RWPE1 (cell line): ENCODE measurements at regions not wholly inside any gene's neighbourhood (a gene's known extent, or its start where the extent isn't known, plus 50 kb on each side); places are given as distances from the start of the nearest gene placed in this dataset.

Source experiments
- CTCF ChIA-PET: fragments of 350-600 bp; sonication (Branson Sonifier 250); formaldehyde crosslinking; extraction: SDS; loops from one replicate; lab custom pipeline; 2021; lab: Yijun Ruan, JAX
- POLR2A ChIA-PET: fragments of 400-600 bp; formaldehyde crosslinking; extraction: SDS; loops from one replicate; lab custom pipeline; 2020; ENCODE audit warnings: antibody characterized with exemption; ENCODE audit not compliant: low non-redundant PET; lab: Yijun Ruan, JAX
- DNase-seq: peaks from one replicate; pipeline ENCODE4 v3.0.0; 2012; ENCODE audit warnings: low spot score
- H3K27ac ChIP-seq: fragments of 450-650 bp; 2 replicates; pipeline ENCODE4 v1.5.1; 2017
- CTCF ChIP-seq: fragments of 450-650 bp; conservative IDR thresholded peaks from 2 replicates; pipeline ENCODE4 v1.5.1; 2017; ENCODE audit warnings: low read depth, mild to moderate bottlenecking

- no peak for DNase-seq
- no peak for TF ChIP-seq CTCF
- CTCF ChIA-PET, result no interaction called here
- H3K27ac ChIP-seq, result no peak overlapping the region
- POLR2A ChIA-PET, result no interaction called here
These were observed 513.7 kb upstream of the ID2 start for GRCh38 chr2:8168022-8168717.

GRCh38 chr2:8168876-8169424, 512.9 kb upstream of the ID2 start:
- ChIA-PET CTCF (no interaction called here), POLR2A (no interaction called here)
- TF ChIP-seq CTCF, result no peak
- H3K27ac ChIP-seq, result no peak overlapping the region
- DNase-seq, result no peak

GRCh38 chr2:8169443-8169842, 512.4 kb upstream of the ID2 start:
- CTCF ChIA-PET, result interaction anchor here (0.7 kb wide), 1 partner anchor 412 kb away, joined by 3 read pairs; no protein-coding TSS in a partner anchor
- no peak for TF ChIP-seq CTCF

DNA sequence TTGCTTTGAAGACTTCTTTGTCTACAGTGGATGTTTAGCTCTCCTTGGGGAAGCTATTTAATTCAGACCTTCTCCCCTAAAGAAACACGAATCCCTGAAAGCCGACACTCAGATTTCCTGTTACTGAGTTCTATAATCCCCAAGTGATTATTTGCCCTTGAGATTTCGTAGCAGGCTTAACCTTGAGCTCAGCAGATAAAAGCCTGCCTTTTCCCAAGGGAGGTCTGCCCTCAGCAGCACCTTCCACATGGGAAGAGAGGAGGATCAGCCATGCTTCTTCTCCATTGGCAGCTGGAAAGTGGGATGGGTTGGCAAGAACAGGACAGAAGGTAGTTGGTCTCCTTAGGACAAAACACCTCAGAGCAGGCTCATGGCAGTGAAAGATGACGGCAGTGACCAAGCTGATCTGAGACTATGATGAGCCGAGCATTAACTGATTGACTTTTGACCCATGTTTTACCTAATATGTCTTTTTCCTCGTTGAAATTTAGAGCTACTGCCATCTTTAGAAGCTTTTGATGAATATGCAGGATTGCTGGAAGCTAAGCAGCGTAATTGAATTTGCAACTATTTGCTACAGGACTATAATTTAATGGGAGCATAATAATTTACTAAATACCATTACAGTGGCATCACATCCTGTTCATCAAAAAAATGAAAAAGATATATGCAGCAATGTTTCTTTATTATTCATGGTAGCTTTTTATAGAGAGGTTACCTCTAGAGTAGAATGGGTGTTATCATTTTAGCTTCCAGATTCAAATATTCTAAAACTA, 511.1 kb upstream of the ID2 start:
- CTCF ChIA-PET, result no interaction called here

More at GRCh38 chr2:8169443-8169842, 512.4 kb upstream of the ID2 start:
- DNase-seq, result no peak
- H3K27ac ChIP-seq, result no peak overlapping the region
- POLR2A ChIA-PET, result no interaction called here

GRCh38 chr2:8171608-8172007, 510.2 kb upstream of the ID2 start:
- no peak for TF ChIP-seq CTCF
- no peak for DNase-seq
- ChIA-PET CTCF (no interaction called here), POLR2A (no interaction called here)
- no peak overlapping the region for H3K27ac ChIP-seq

More for the DNA sequence above, 511.1 kb upstream of the ID2 start:
- H3K27ac ChIP-seq, result no peak overlapping the region
- POLR2A ChIA-PET, result no interaction called here
- no peak for DNase-seq
- no peak for TF ChIP-seq CTCF

DNA sequence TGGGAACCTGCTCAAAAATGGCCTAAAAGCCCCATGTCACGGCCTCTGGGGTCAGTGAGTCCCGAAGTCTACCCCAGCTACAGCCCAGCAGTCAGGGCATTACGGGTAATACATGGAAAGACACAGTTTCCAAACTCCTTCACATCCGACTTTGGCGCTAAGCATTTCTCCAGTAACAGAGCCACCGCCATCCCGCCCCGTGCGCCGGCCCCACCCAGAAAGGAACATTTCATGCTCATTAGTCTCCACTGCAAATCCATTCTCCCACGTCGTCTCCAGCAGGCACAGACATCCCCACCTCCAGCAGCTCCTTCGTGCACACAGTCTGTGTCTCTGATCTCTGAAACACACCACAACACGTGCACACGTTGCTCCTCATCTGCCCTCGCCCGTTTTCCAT, 509.2 kb upstream of the ID2 start:
- H3K27ac ChIP-seq, result no peak overlapping the region
- ChIA-PET CTCF (no interaction called here), POLR2A (no interaction called here)
- DNase-seq, result no peak
- no peak for TF ChIP-seq CTCF
